Activated CD4-positive, alpha-beta T cell treated with anti-CD3 and anti-CD28 coated beads for 1 hour (primary cell): ENCODE measurements at regions not wholly inside any gene's neighbourhood (a gene's known extent, or its start where the extent isn't known, plus 50 kb on each side); places are given as distances from the start of the nearest gene placed in this dataset.

Experiments used
- DNase-seq: peaks from one replicate; pipeline ENCODE4 v3.0.0-alpha.2; 2020

DNA sequence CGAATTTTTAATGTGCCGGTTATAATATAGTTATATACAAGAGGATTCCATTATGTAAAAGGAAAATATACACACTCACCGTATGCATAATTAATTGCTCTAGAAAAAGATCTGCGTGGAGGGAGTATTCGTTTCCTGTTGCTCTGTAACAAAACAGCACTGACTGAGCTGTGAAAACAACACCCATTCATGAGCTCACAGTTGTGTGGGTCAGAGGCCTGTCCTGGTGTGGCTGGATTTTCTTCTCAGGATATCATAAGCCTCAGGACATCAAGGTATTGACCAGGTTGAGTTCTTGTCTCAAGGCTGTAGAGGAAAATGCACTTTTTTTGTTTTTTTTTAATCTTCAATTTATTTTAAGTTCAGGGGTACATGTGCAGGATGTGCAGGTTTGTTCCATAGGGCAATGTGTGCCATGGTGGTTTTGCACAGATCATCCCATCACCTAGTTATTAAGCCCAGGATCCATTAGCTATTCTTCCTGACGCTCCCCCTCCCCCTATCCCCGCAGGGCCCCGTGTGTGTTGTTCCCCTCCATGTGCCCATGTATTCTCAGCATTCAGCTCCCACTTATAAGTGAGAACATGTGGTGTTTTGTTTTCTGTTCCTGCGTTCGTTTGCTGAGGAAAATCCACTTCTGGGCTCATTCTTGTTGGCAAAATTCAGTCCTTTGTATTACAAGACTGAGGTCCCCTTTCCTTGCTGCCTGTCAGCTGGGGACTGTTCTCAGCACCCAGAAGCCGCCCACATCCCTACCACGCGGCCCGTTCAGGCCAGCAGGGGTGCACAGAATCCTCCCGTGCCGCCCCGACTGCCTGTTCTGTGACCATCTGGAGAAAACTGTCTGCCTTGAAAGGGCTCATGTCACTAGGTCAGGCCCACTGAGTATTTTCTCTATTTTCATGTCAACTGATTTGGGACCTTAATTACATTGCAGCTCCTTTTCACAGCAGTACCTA, 87.4 kb upstream of the ERRFI1 start:
- DNase-seq: no peak

DNA sequence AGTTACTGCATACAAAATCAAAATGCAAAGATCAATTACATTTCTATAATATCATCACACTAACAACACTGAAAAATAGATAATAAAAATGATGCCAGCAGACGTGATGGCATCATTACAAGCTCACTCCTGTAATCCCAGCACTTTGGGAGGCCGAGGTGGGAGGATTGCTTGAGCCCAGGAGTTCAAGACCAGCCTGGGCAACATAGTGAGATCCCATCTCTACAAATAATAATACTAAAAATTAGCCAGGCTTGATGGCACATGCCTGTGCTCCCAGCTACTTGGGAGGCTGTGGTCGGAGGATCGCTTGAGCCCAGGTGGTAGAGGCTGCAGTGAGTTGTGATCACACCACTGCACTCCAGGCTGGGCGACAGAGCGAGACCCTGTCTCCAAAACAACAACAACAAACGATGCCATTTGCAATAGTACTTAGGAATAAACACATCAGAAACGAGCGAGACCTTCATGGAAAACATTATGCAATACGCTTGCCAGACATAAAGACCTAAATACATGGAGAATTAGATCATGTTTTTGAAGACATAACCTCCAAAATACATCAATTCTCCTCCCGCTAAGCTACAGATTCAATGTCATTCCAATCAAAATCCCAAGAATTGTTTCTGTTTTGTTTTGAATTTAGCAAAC, 86.6 kb upstream of the ERRFI1 start:
- DNase-seq: no peak

DNA sequence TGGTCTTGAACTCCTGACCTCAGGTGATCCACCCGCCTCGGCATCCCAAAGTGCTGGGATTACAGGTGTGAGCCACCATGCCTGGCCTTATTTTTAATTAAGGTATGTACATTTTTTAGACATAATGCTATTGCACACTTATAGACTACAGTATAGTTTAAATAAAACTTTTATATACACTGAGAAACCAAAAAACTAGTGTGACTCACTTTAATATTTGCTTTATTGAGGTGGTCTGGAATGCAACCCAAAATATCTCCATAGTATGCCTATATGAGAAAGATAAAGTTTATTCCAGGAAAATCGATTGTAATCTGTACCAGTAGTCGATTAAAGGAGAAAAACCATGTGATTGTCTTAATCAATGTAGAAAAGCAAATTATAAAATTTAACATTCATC, 85.5 kb upstream of the ERRFI1 start:
- no peak for DNase-seq

DNA sequence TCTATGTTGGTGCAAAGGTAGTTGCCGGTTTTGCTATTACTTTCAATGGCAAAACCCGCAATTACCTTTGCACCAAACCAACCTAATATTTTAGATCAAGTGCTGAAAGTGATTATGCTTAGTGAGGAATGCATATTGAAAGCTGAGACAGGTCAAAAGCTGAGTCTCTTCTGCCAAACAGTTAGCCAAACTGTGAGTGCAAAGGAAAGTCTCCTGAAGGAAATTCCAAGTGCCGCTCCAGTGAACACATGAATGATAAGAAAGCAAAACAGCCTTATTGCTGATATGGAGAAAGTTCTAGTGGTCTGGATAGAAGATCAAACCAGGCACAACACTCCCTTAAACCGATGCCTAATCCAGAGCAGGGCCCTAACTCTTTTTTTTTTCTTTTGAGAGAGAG, 83.1 kb upstream of the ERRFI1 start:
- no peak for DNase-seq

DNA sequence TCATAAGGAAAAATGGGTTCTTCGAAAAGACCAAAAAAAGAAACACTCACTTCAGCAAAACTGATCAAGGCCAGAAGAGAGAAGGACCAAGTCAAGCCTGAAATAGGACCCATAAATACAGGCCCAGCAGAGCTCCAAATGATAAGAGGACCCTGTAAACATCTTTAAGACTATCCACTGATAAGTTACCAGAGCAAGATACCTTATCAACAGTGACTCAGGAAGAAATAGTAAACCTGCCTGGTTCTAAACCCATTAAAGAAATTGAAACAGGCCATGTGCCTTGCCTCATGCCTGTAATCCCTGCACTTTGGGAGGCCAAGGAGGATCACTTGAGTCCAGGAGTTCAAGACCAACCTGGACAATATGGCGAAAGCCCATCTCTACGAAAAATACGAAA, 81.8 kb upstream of the ERRFI1 start:
- no peak for DNase-seq

DNA sequence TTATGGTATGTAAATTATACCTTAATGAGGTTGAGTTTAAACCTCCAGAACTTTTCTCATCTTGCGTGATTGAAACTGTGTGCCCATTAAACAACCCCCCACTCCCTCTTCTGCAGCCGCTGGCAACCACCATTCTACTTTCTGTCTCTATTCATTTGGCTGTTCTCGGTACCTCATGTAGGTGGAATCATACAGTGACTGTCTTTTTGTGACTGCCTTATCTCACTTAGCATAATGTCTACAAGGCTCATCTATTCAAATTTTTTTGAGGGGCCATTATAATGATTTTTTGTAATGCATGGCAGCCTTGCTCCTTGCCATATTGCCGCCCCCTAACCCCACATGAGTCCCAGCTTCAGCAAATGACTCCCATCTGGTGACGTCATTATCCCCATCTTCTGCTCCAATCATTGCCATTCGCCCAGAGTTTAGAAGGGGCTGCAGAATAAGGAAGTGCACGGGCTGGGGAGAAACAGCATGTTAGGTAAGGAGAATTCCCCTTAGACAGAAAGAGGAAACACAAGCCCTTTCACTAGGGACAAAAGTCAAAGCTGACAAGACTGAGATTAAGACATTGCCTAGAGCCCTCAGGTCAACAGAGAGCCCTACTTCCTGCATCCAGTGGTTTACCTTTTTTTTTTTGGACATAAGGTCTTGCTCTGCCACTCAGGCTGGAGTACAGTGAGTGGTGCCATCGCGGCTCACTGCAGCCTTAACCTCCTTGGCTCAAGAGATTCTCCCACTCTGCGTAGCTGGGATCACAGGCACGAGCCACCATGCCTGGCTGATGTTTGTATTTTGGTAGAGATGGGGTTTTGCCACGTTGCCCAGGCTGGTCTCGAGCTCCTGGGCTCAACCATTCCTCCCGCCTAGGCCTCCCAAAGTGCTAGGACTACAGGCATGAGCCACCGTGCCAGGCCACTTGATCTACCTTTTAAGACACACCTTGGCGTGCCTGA, 78.4 kb upstream of the ERRFI1 start:
- no peak for DNase-seq

DNA sequence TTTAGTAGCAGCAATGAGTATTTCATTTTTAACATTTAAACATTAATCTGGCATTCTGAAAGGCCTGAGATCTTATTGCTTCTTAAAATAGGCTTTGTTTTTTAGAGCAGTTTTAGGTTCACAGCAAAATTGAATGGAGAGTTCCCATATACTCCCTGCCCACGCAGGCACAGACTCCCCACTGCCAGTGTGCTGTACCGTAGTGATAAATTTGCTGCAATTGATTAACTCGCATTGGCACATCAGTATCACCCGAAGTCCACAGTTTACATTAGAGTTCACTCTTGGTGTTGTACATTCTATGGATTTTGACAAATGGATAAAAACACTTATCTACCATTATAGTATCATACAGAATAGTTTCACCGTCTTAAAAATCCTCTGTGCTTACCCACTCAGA, 71.8 kb upstream of the ERRFI1 start:
- no peak for DNase-seq

DNA sequence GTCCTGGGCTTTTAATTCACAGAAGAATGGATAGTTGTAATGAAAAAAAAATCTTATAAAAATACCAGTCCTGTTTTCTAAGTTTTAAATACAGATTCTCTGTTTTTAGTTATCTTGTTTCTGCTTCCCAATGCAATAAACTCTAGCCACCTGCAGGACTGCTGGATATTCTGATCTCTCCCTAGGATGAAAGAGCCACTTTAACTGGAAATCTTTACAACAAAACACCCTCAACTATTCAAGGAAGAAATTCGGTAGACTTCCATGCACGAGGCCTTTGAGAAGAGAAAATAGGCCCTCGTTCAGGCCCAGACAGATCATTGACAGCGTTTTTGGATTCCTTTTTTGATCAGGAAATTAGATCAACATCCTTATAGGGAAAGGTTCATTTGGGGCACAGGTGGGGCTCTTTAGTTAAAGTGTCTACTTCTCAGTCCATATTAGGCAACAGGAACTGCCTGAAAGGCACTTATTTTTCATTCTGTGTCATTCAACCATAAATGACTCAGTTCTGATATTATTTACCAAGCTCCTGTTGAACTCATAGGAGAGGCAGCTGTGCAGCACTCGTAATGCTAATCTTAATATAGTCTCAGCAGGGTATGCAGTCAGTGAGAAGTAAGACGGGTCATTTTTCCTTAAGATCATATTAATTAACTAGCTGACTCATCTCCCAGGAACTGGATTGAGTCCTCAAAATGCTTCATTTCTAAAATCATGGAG, 71.1 kb upstream of the ERRFI1 start:
- DNase-seq: no peak

DNA sequence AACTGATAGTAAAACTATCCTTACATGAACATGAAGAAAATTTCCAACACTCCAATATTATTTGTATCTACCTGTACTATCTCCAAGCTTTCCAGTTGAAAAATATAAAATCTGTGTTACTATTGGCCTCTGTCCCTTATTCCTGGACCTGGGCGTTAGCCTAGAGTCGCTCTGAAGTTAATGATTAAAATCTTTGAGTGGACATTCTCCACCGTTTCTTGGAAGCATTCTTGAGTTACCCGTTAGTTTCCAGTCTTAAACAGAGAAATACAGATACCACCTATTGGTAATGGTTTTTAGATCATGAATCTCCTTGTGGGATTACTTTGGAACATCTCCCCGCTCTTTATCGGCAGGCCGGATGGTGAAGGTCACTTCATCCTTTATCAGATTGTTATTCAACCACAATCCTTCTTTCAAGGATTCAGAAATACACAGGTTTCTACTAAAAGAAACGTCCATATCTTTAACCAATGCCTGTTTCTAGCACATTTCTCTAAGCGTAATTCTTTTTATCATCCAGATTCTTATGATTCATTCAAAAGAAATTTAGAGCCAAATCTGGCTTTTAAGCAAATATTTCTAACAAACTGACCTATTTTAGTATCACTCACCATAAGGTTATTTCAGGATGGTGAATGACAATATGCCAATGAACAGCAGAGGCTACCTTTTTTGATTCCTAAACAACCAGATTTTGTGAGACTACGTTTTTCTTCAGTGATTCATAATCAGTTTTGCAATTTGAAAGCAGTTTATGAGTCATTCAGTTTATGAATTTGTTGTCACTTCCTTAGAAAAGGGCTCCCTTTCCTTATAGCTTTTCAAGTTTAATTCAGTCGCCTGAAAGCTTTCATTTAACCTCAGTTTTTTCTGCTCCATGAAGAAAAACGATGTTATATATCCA, 70.2 kb upstream of the ERRFI1 start:
- no peak for DNase-seq

DNA sequence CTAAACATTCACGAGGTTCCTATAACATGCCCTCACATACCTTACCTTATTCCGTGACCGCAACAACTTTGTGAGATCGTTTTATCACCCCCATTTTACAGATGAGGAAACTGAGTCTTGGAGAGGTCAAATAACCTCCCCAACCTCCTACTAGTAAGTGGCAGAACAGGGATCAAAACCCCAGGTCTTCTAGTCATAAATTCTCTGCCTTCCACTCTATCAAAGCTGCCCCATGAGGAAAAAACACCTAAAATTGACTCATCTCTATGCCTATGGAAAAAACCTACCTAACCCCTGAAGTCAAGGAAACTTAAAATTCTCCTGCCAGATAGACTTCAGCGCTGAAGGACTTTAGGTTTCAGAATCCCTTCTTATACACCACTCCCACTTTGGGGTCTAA, 69.5 kb upstream of the ERRFI1 start:
- DNase-seq: no peak

DNA sequence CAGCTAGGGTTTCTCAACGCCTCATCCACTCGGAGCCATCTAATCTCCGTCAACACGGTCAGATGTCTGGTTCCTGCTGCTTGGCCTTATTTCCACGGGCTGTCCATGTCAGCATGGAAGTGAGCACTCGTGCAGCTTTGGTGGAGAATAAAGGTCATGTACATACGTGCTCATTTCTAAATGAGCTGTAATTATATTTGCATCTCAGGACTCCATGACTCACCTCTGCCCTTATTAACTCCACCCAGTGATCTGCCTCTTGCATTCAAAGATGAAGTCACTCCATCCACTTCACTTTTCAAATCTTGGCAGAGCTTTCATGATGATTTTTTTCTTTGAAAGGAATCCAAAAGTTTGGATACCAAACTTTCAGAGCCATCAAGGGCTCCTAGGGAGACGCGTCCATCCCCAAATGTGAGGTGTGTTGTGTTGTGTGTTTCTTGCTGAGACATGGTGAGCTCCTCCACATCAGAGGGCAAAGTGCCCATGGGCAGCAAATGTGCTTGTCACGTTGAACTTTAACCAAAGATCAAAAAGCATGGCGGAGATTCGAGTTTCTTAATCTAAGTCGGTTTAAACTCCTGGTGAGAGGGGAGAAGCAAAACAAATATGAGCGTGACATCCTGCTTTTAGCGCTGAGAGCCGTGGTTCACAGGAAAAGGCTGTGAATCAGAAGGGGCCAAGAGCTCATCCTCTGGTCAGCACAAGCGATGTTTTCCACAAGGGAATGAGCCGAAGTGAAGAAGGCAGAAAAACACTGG, 68.6 kb upstream of the ERRFI1 start:
- DNase-seq: no peak

DNA sequence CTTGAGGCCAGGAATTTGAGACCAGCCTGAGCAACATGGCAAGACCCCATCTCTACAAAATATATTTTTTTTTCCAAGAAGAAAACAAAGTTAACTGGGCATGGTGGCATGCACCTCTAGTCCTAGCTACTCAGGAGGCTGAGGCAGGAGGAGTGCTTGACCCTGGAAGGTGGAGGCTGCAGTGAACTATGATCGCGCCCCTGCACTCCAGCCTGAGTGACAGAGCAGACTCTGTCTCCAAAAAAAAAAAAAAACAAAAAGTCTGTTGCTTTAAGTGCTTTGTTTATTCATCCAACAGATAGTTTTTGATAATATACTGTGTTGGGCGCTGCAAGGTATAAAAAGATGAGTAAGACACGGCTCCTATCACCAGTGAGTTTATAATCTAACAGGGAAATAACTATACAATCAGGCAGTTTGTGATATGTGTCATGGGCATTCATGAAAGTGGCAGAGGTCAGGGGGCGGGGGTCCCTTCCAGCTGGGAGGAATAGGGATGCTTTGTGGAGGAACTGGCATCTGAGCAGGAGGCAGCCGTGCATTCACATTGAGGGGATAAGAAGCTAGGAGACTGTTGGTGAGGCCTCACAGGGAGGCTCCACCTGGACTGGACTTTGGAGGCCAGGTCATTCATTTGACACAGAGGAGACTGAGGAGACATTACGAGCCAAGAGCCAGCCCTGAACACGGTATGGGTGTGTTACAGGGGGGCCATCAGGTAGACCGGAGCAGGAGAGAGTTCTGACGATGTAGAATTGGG, 67.3 kb upstream of the ERRFI1 start:
- DNase-seq: no peak

DNA sequence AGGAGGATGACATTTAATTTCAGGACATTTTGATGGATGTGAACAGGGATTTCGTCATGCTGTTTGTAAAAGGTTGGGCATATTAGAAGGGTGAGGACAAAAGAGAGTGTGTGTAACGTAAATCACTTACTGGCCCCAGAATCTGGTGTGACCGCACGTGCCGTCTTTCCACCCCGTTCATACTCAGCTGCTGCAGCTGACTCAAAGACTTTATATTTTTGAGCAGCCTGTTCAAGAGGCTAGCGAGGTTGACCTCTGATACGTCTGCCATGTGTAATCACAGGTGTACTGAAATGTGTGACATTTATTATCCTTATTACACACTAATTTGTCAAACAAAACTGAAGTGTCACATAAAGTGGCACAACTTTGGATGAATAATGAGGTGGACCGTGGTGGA, 66.5 kb upstream of the ERRFI1 start:
- no peak for DNase-seq

DNA sequence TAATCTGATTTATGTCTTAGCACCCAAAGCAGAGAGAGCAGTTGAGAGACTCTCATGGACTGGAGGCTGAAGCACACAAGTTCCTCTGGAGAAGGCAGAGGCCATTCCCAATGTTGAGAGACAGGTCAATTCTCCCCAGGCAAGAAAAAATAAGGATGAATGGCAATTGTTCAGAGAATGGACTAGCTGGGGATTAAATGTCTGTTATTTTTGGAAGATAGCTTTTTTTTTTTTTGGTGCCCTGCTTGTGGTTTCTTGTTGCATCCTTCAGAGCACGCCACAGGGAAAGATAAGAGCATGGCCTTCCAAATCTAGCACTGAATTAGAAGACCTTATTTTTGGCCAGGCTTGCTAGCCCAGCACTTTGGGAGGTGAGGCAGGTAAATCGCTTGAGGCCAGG, 65.6 kb upstream of the ERRFI1 start:
- DNase-seq: no peak

DNA sequence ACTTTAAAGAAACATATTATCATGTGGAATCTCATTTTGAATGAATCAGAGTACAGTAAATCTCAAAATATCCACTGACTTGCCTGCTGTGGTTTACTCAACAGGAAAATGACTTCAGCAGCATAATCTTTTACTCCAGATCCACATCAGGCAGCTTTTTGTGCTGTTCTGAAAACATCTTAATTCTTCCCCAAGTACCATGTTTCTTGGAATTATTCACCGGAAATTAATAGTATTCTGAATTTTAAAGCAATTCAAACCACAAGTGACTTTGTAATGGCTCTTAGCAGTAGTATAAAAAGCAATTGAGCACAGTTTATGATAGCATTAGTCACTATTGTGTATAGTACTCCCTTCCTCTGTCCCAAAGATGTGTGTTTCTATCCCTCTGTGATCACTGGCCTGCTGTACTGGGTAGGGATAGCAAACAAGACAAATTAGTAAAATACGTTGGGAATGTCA, 64.2 kb upstream of the ERRFI1 start:
- no peak for DNase-seq

DNA sequence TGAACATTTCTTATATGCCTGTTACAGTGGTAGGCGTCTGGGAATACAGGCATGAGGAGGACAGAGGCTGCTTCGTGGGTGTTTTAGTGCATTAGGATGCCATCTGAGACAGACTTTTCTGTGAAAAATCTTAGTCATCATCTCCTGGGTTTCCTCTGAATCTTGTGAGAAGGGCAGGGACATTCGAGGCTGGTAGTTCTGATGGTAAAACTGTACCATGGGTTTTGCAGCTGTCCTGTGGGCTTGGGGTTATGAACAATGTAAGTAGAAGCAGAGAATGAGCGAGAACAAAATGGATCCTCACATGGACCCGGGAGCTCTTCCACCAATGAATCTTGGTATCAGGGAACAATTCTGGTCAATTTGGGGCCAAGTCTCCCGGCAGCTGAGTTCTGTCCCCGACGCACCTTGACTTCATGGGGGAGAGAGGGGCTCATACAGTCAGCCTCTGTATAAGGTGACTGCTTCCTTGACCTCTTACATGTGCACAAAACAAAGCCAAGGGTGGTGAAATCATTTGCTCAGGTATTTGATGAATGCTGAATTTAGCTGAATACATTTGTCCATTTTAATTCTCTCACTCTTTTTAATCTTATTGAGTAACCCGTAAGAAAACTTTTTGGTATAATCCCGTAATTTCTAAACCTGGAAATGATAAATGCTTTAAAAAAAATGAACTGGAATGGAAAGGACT, 63.6 kb upstream of the ERRFI1 start:
- no peak for DNase-seq

DNA sequence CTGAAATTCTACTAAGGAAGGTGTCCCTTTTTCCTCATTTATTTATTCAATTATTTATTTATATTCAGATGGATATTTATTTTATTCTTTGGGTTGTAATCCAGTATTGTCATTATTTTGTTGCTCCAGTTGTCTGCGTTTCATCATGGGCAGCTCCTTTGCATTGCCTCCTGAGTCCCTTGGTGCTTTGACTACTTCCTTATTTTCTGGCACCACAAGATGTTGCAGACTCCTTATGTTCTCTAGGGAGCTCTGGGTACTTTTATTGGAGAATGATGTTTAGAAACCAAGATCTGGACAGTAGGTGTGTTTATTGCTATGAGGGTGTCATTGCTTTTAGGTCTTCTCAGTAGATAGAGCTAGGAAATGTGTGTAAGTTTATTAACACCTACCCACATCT, 59.9 kb upstream of the ERRFI1 start:
- no peak for DNase-seq

DNA sequence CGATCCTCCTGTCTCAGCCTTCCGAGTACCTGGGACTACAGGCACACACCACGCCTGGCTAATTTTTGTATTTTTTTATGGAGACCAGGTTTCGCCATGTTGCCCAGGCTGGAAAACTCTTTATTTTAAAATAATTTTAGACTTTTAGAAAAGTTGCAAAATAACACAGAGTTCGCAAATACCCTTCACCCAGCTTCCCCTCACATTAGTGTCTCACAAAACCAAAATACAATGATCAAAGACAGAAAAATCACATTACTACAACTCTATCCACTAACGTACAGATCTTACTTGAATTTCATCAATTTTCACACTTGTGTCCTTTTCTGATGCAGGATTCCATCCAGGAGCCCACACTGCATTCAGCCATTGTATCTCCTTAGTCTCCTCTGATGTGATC, 58.8 kb upstream of the ERRFI1 start:
- no peak for DNase-seq
